HCT116 (cell line): ENCODE measurements at regions not wholly inside any gene's neighbourhood (a gene's known extent, or its start where the extent isn't known, plus 50 kb on each side); places are given as distances from the start of the nearest gene placed in this dataset.

Experiments used
- ATAC-seq: fragments of 200-7000 bp; cut with Tn5 transposase; 2 replicates; pipeline ENCODE4 v1.9.1; 2020; ENCODE audit warnings: mild to moderate bottlenecking, moderate library complexity
- BruUV-seq: library from RNA; stranded (reverse); fragments of 400-500 nt; replicated peaks from 2 replicates; lab custom pipeline; 2021; lab: Mats Ljungman, UMichigan
- CTCF ChIA-PET: fragments of 300-600 bp; sonication (Branson Sonifier 250); formaldehyde crosslinking; loops from one replicate; lab custom pipeline; 2021; ENCODE audit warnings: antibody characterized with exemption; lab: Charles Lee
- POLR2A ChIA-PET: fragments of 300-600, 350-600 bp; sonication (Branson Sonifier 250); formaldehyde crosslinking; loops from one replicate; lab custom pipeline; 2021; ENCODE audit warnings: antibody characterized with exemption; lab: Charles Lee
- RAD21 ChIA-PET, 2 experiments: fragments of 300-600 bp; sonication (Branson Sonifier 250); formaldehyde crosslinking; loops; one replicate each; lab custom pipeline; 2023; ENCODE audit warnings: low total read pairs in 2 of 2; ENCODE audit not compliant: uncharacterized antibody in 2 of 2, unreplicated experiment in 2 of 2, low non-redundant PET in 1 of 2; lab: Charles Lee
- DNase-seq: peaks from one replicate; pipeline ENCODE4 v3.0.0-alpha.2; 2010; ENCODE audit warnings: low read depth, low spot score
- H2AFZ ChIP-seq: fragments of 200-600 bp; shearing (Covaris generic), sonication (generic); 2 replicates; pipeline ENCODE4 v1.6.1; 2017; ENCODE audit warnings: low read depth, mixed run types, mixed read lengths, antibody characterized with exemption, low read length; ENCODE audit not compliant: poor library complexity, severe bottlenecking
- H3K27ac ChIP-seq: 2 replicates; pipeline ENCODE4 v1.5.1; 2012; ENCODE audit warnings: low read depth, low read length
- H3K27me3 ChIP-seq: fragments of 200-600 bp; sonication (generic); 2 replicates; pipeline ENCODE4 v1.6.1; 2016; ENCODE audit warnings: mixed run types, low read length, mixed read lengths; ENCODE audit not compliant: insufficient read depth
- H3K36me3 ChIP-seq, 2 experiments: fragments of 200-500 bp in 1 of 2; fragments of 200-600 bp in 1 of 2; sonication (Bioruptor generic) in 1 of 2; sonication (generic) in 1 of 2; 2 replicates each; pipeline versions ENCODE4 v1.5.1 to v1.6.1; 2014 to 2016; ENCODE audit warnings: low read length in 2 of 2, inconsistent platforms in 1 of 2, mixed read lengths in 1 of 2, mixed run types in 1 of 2; ENCODE audit not compliant: insufficient read depth in 2 of 2, control insufficient read depth in 1 of 2
- H3K4me1 ChIP-seq, 2 experiments: fragments of 200-600 bp in 1 of 2; sonication (generic) in 1 of 2; 2 replicates each; pipeline versions ENCODE4 v1.5.1 to v1.6.1; 2012 to 2017; ENCODE audit warnings: low read length in 2 of 2, inconsistent platforms in 1 of 2, mild to moderate bottlenecking in 1 of 2, mixed read lengths in 1 of 2, mixed run types in 1 of 2, moderate library complexity in 1 of 2; ENCODE audit not compliant: insufficient read depth in 2 of 2, control insufficient read depth in 1 of 2
- H3K4me2 ChIP-seq: fragments of 200-600 bp; sonication (generic); 2 replicates; pipeline ENCODE4 v1.6.1; 2017; ENCODE audit warnings: mixed run types, low read length, mixed read lengths
- H3K4me3 ChIP-seq, 2 experiments: fragments of 200-600 bp in 1 of 2; sonication (generic) in 1 of 2; replicated peaks in 1 of 2; 2 replicates each; pipeline ENCODE4 v1.5.1; 2011 to 2016; ENCODE audit warnings: low read length in 2 of 2, control low read depth in 1 of 2, low read depth in 1 of 2, mild to moderate bottlenecking in 1 of 2, mixed read lengths in 1 of 2, mixed run types in 1 of 2
- H3K79me2 ChIP-seq: fragments of 200-600 bp; sonication (generic); 2 replicates; pipeline ENCODE4 v1.6.1; 2017; ENCODE audit warnings: mild to moderate bottlenecking, mixed run types, low read length, moderate library complexity, mixed read lengths; ENCODE audit not compliant: insufficient read depth
- H3K9ac ChIP-seq: fragments of 200-600 bp; sonication (generic); 2 replicates; pipeline ENCODE4 v1.6.1; 2016; ENCODE audit warnings: low read length, mixed read lengths
- H3K9me2 ChIP-seq: fragments of 200-600 bp; sonication (generic), shearing (Covaris generic); 2 replicates; pipeline ENCODE4 v1.6.1; 2017; ENCODE audit warnings: mixed run types, mild to moderate bottlenecking, moderate library complexity; ENCODE audit not compliant: insufficient read depth
- H3K9me3 ChIP-seq, 2 experiments: fragments of 200-500 bp in 1 of 2; fragments of 200-600 bp in 1 of 2; sonication (Bioruptor generic) in 1 of 2; sonication (generic) in 1 of 2; 2 replicates each; pipeline ENCODE4 v1.6.1; 2014 to 2017; ENCODE audit warnings: low read length in 2 of 2, mixed read lengths in 2 of 2, inconsistent platforms in 1 of 2, low read depth in 1 of 2, mild to moderate bottlenecking in 1 of 2, mixed run types in 1 of 2, moderate library complexity in 1 of 2; ENCODE audit not compliant: control insufficient read depth in 1 of 2, insufficient read depth in 1 of 2
- H4K20me1 ChIP-seq: fragments of 200-600 bp; sonication (generic), shearing (Covaris generic); 2 replicates; pipeline ENCODE4 v1.6.1; 2017; ENCODE audit warnings: mixed run types, mild to moderate bottlenecking, moderate library complexity; ENCODE audit not compliant: insufficient read depth
- CEBPB ChIP-seq: IDR thresholded peaks from 2 replicates; pipeline ENCODE4 v1.6.1; 2012; ENCODE audit warnings: low read depth
- CTCF ChIP-seq, 3 experiments: fragments of 200-600 bp in 1 of 3; sonication (generic) in 1 of 3; IDR thresholded peaks in 2 of 3; conservative IDR thresholded peaks in 1 of 3; 2 replicates each; pipeline ENCODE4 v1.5.1; 2012 to 2017; ENCODE audit warnings: low read depth in 2 of 3, low read length in 2 of 3, antibody characterized with exemption in 1 of 3, borderline replicate concordance in 1 of 3, control low read depth in 1 of 3, mild to moderate bottlenecking in 1 of 3, mixed read lengths in 1 of 3, mixed run types in 1 of 3, moderate library complexity in 1 of 3; ENCODE audit not compliant: insufficient read depth in 1 of 3
- ELF1 ChIP-seq: IDR thresholded peaks from 2 replicates; pipeline ENCODE4 v1.6.1; 2012; ENCODE audit warnings: low read depth, borderline replicate concordance
- FOSL1 ChIP-seq: IDR thresholded peaks from 2 replicates; pipeline ENCODE4 v1.6.1; 2012; ENCODE audit warnings: low read depth
- MAX ChIP-seq: IDR thresholded peaks from 2 replicates; pipeline ENCODE4 v1.6.1; 2012
- POLR2A ChIP-seq: IDR thresholded peaks from 2 replicates; pipeline ENCODE4 v1.7.0; 2011; ENCODE audit warnings: borderline replicate concordance; ENCODE audit not compliant: insufficient read depth, insufficient read length; ENCODE audit errors: extremely low read depth
- POLR2AphosphoS5 ChIP-seq: IDR thresholded peaks from 2 replicates; pipeline ENCODE4 v1.6.1; 2011; ENCODE audit warnings: mild to moderate bottlenecking, low read depth, low read length, moderate library complexity
- RAD21 ChIP-seq: IDR thresholded peaks from 2 replicates; pipeline ENCODE4 v1.6.1; 2012; ENCODE audit warnings: low read depth, mild to moderate bottlenecking
- REST ChIP-seq: IDR thresholded peaks from 2 replicates; pipeline ENCODE4 v1.6.1; 2012; ENCODE audit warnings: low read depth
- SP1 ChIP-seq: IDR thresholded peaks from 2 replicates; pipeline ENCODE4 v1.6.1; 2012; ENCODE audit warnings: low read depth
- SRF ChIP-seq: IDR thresholded peaks from 2 replicates; pipeline ENCODE4 v1.6.1; 2012; ENCODE audit warnings: low read depth
- TCF7L2 ChIP-seq: IDR thresholded peaks from 2 replicates; pipeline ENCODE4 v1.7.0; 2011; ENCODE audit warnings: borderline replicate concordance, inconsistent platforms; ENCODE audit not compliant: insufficient read depth, insufficient read length; ENCODE audit errors: extremely low read depth
- YY1 ChIP-seq: IDR thresholded peaks from 2 replicates; pipeline ENCODE4 v1.6.1; 2011; ENCODE audit warnings: low read length, low read depth, moderate library complexity, mild to moderate bottlenecking; ENCODE audit not compliant: insufficient replicate concordance; ENCODE audit errors: extremely low read depth
- ZFX ChIP-seq: fragments of 450-650 bp; IDR thresholded peaks from 2 replicates; pipeline ENCODE4 v1.6.1; 2017
- ZNF274 ChIP-seq: fragments of 200-500 bp; sonication (Bioruptor generic); IDR thresholded peaks from 2 replicates; pipeline ENCODE4 v1.6.1; 2014; ENCODE audit warnings: mild to moderate bottlenecking, low read depth, low read length, inconsistent platforms
- intact Hi-C: fragments of 100-400 bp; cut with micrococcal nuclease; formaldehyde crosslinking; loops from 2 replicates; pipeline ENCODE4 v1.10.0; 2022

- TF ChIP-seq FOSL1, result no peak
- no peak for TF ChIP-seq POLR2AphosphoS5
- TF ChIP-seq SP1, result no peak
- no peak for TF ChIP-seq ELF1
- TF ChIP-seq RAD21, result no peak
- no peak for TF ChIP-seq CTCF (IDR thresholded peaks at IDR 0.05 in 2 of 3, conservative IDR thresholded peaks at IDR 0.05 in 1 of 3; ENCODE audit: borderline replicate concordance in 1 of 3, insufficient read depth in 1 of 3, low read depth in 2 of 3, low read length in 2 of 3)
Measured at GRCh38 chr11:103681855-103682254, 354.6 kb upstream of the DDI1 start (continued).

- CTCF ChIA-PET, result interaction anchor here (0.6 to 3.2 kb wide), 14 partner anchors 9 to 1618 kb away, joined by 3 to 9 read pairs (median 4); no protein-coding TSS in a partner anchor
- Histone ChIP-seq H3K27me3 (no peaks in the 10 kb centered on the region), H3K9me2 (no peaks in the 10 kb centered on the region), H4K20me1 (no peaks in the 10 kb centered on the region), H3K9me3 (no peaks in the 10 kb centered on the region), H3K4me3 (no peak overlapping the region), H3K27ac (no peak overlapping the region), H3K9ac (no peak overlapping the region), H3K79me2 (no peaks in the 10 kb centered on the region), H3K4me2 (peak overlapping the region; percentile 14; the same call in 1 of the 2 replicates), H3K36me3 (no peaks in the 10 kb centered on the region), H2AFZ (peak overlapping the region; percentile 60), H3K4me1 (no peaks in the 10 kb centered on the region)
- RAD21 ChIA-PET, result interaction anchor here in 1 of 2 experiments (0.8 kb wide), 1 partner anchor 238 kb away, joined by 3 read pairs; no protein-coding TSS in a partner anchor
- POLR2A ChIA-PET, result no interaction called here
- BruUV-seq, result no TSS peak
- intact Hi-C loops, result loop anchor here (1.0 to 10.0 kb wide), 2 partner anchors 469 to 572 kb away; no protein-coding TSS in a partner anchor
- peak; percentile 61 for DNase-seq
- peak; percentile 93 for ATAC-seq
- no peak for TF ChIP-seq POLR2AphosphoS5
- no peak for TF ChIP-seq SRF
- TF ChIP-seq ZFX, result no peak
- no peak for TF ChIP-seq MAX
- no peak for TF ChIP-seq ELF1
- TF ChIP-seq YY1, result no peak
- no peak for TF ChIP-seq FOSL1
- peak; percentile 94 for TF ChIP-seq TCF7L2
- peak; percentile 86 for TF ChIP-seq RAD21
- TF ChIP-seq POLR2A, result no peak
- no peak for TF ChIP-seq ZNF274
- no peak for TF ChIP-seq CEBPB
- TF ChIP-seq REST, result no peak
Measured at GRCh38 chr11:103682318-103683184, 353.9 kb upstream of the DDI1 start.
